Endothelial cell of umbilical vein (primary cell): ENCODE measurements at regions not wholly inside any gene's neighbourhood (a gene's known extent, or its start where the extent isn't known, plus 50 kb on each side); places are given as distances from the start of the nearest gene placed in this dataset.

ENCODE experiments used
- BruUV-seq: library from RNA; stranded (reverse); fragments of 400-500 nt; replicated peaks from 2 replicates; lab custom pipeline; 2021; lab: Mats Ljungman, UMichigan
- CTCF ChIA-PET: fragments of 300-600, 350-600 bp; sonication (Branson Sonifier 250); formaldehyde crosslinking; loops from one replicate; lab custom pipeline; 2021; ENCODE audit warnings: antibody characterized with exemption, inconsistent platforms; lab: Charles Lee
- POLR2A ChIA-PET: fragments of 300-600, 350-600 bp; sonication (Branson Sonifier 250); formaldehyde crosslinking; loops from one replicate; lab custom pipeline; 2021; ENCODE audit warnings: antibody characterized with exemption, inconsistent platforms; lab: Charles Lee
- DNase-seq: peaks from one replicate; pipeline ENCODE4 v3.0.0-alpha.2; 2011; ENCODE audit warnings: low read depth, low spot score
- FAIRE-seq: peaks from 2 replicates; lab custom pipeline; 2011; peaks lifted over from hg19 to GRCh38; lab: Jason Lieb, UNC
- H2AFZ ChIP-seq: 2 replicates; pipeline ENCODE4 v1.6.0; 2012; ENCODE audit warnings: low read depth, low read length, control low read depth, inconsistent platforms
- H3K27ac ChIP-seq: 2 replicates; pipeline ENCODE4 v1.5.1; 2011; ENCODE audit warnings: low read depth, mild to moderate bottlenecking, control low read depth, low read length, moderate library complexity; ENCODE audit not compliant: insufficient read depth
- H3K27me3 ChIP-seq, 2 experiments: 2 replicates each; pipeline versions ENCODE4 v1.6.0 to v1.6.1; 2011; ENCODE audit warnings: low read length in 2 of 2, mixed read lengths in 1 of 2; ENCODE audit not compliant: control insufficient read depth in 2 of 2, insufficient read depth in 2 of 2
- H3K36me3 ChIP-seq, 2 experiments: 2 replicates in 1 of 2; 3 replicates in 1 of 2; pipeline ENCODE4 v1.5.1; 2011; ENCODE audit warnings: low read length in 2 of 2, mild to moderate bottlenecking in 1 of 2, moderate library complexity in 1 of 2; ENCODE audit not compliant: control insufficient read depth in 2 of 2, insufficient read depth in 2 of 2; ENCODE audit errors: extremely low read depth in 1 of 2
- H3K4me1 ChIP-seq: 3 replicates; pipeline ENCODE4 v1.5.1; 2011; ENCODE audit warnings: mild to moderate bottlenecking, low read length; ENCODE audit not compliant: control insufficient read depth, insufficient read depth; ENCODE audit errors: extremely low read depth
- H3K4me2 ChIP-seq: 2 replicates; pipeline ENCODE4 v1.6.1; 2011; ENCODE audit warnings: low read length, control low read depth, mixed read lengths; ENCODE audit not compliant: insufficient read depth
- H3K4me3 ChIP-seq, 3 experiments: fragments of 200-600 bp in 1 of 3; sonication (generic), shearing (Covaris generic) in 1 of 3; replicated peaks in 1 of 3; 2 replicates each; pipeline ENCODE4 v1.5.1; 2011 to 2016; ENCODE audit warnings: control low read depth in 3 of 3, low read length in 3 of 3, mild to moderate bottlenecking in 2 of 3, inconsistent platforms in 1 of 3, low read depth in 1 of 3, moderate library complexity in 1 of 3; ENCODE audit not compliant: insufficient read depth in 1 of 3
- H3K79me2 ChIP-seq: 2 replicates; pipeline ENCODE4 v1.6.0; 2012; ENCODE audit warnings: low read length, inconsistent platforms; ENCODE audit not compliant: control insufficient read depth, insufficient read depth
- H3K9ac ChIP-seq: replicated peaks from 2 replicates; pipeline ENCODE3; 2011; ENCODE audit warnings: low read length, control low read depth; ENCODE audit not compliant: insufficient read depth; ENCODE audit errors: extremely low read depth
- H3K9me1 ChIP-seq: replicated peaks from 3 replicates; pipeline ENCODE4 v1.6.0; 2011; ENCODE audit warnings: mild to moderate bottlenecking, low read length; ENCODE audit not compliant: control insufficient read depth, insufficient read depth; ENCODE audit errors: extremely low read depth
- H3K9me3 ChIP-seq: replicated peaks from 2 replicates; pipeline ENCODE4 v1.5.1; 2012; ENCODE audit warnings: low read length, inconsistent platforms; ENCODE audit not compliant: control insufficient read depth, insufficient read depth
- H4K20me1 ChIP-seq: replicated peaks from 2 replicates; pipeline ENCODE3; 2011; ENCODE audit warnings: mild to moderate bottlenecking, low read length; ENCODE audit not compliant: control insufficient read depth, insufficient read depth; ENCODE audit errors: extremely low read depth
- EZH2 ChIP-seq: IDR thresholded peaks from 2 replicates; pipeline ENCODE4 v1.6.1; 2012; ENCODE audit warnings: borderline replicate concordance, low read depth, mild to moderate bottlenecking, moderate library complexity, low read length, inconsistent platforms; ENCODE audit not compliant: severe bottlenecking
- FOS ChIP-seq: IDR thresholded peaks from 2 replicates; pipeline ENCODE4 v1.6.1; 2011; ENCODE audit warnings: mild to moderate bottlenecking, low read length, moderate library complexity, borderline replicate concordance; ENCODE audit not compliant: insufficient read depth
- GATA2 ChIP-seq: IDR thresholded peaks from 2 replicates; pipeline ENCODE4 v1.7.0; 2011; ENCODE audit warnings: low read depth, mild to moderate bottlenecking, moderate library complexity, mixed read lengths, low read length; ENCODE audit not compliant: insufficient read length, insufficient read depth
- JUN ChIP-seq: IDR thresholded peaks from 2 replicates; pipeline ENCODE4 v1.6.1; 2011; ENCODE audit warnings: borderline replicate concordance, low read depth; ENCODE audit not compliant: insufficient read length, insufficient read depth
- MAX ChIP-seq: IDR thresholded peaks from 2 replicates; pipeline ENCODE4 v1.6.1; 2011; ENCODE audit not compliant: insufficient read depth, insufficient read length
- MYC ChIP-seq: IDR thresholded peaks from one replicate; pipeline ENCODE4 v1.6.1; 2011; ENCODE audit warnings: mild to moderate bottlenecking, low read depth, low read length
- POLR2A ChIP-seq: IDR thresholded peaks from 2 replicates; pipeline ENCODE4 v1.6.1; 2012; ENCODE audit warnings: low read depth, mild to moderate bottlenecking, control low read depth, low read length
- POLR2AphosphoS5 ChIP-seq: IDR thresholded peaks from 2 replicates; pipeline ENCODE4 v1.6.1; 2012; ENCODE audit warnings: low read depth, mild to moderate bottlenecking, control low read depth, low read length, moderate library complexity; ENCODE audit not compliant: insufficient read depth
- dilution Hi-C: fragments of 300-500 bp; cut with MboI; formaldehyde crosslinking; loops from one replicate; pipeline ENCODE4 v1.15.0; 2019; ENCODE audit warnings: low sequenced_read_pairs; ENCODE audit not compliant: extremely low pct_ligation_motif_present
- intact Hi-C: fragments of 100-400 bp; cut with micrococcal nuclease; formaldehyde crosslinking; loops from one replicate; pipeline ENCODE4 v1.10.0; 2022
- TF ChIP-seq, protein P1 (sequence below), 2 donors: IDR thresholded peaks; 1 replicate in 1 of 2; 2 replicates in 1 of 2; pipeline ENCODE4 v1.5.1; 2011; ENCODE audit warnings: low read length in 2 of 2, mild to moderate bottlenecking in 2 of 2, moderate library complexity in 2 of 2, control low read depth in 1 of 2, inconsistent platforms in 1 of 2, low read depth in 1 of 2; ENCODE audit not compliant: insufficient read depth in 1 of 2; ENCODE audit errors: extremely low read depth in 1 of 2

GRCh38 chr1:56278061-56278460 lies 301.3 kb downstream of the PLPP3 start:
- TF ChIP-seq FOS = no peak
- TF ChIP-seq GATA2 = no peak
- TF ChIP-seq MAX = no peak
- no peak for TF ChIP-seq POLR2AphosphoS5
- TF ChIP-seq, protein P1, sequence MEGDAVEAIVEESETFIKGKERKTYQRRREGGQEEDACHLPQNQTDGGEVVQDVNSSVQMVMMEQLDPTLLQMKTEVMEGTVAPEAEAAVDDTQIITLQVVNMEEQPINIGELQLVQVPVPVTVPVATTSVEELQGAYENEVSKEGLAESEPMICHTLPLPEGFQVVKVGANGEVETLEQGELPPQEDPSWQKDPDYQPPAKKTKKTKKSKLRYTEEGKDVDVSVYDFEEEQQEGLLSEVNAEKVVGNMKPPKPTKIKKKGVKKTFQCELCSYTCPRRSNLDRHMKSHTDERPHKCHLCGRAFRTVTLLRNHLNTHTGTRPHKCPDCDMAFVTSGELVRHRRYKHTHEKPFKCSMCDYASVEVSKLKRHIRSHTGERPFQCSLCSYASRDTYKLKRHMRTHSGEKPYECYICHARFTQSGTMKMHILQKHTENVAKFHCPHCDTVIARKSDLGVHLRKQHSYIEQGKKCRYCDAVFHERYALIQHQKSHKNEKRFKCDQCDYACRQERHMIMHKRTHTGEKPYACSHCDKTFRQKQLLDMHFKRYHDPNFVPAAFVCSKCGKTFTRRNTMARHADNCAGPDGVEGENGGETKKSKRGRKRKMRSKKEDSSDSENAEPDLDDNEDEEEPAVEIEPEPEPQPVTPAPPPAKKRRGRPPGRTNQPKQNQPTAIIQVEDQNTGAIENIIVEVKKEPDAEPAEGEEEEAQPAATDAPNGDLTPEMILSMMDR (IDR thresholded peaks at IDR 0.05; ENCODE audit: extremely low read depth in 1 of 2, insufficient read depth in 1 of 2, low read depth in 1 of 2, low read length in 2 of 2) = no peak
- no peak for TF ChIP-seq EZH2
- no peak for TF ChIP-seq POLR2A
- no peak for TF ChIP-seq MYC
- no peak for TF ChIP-seq JUN
- H3K27me3 ChIP-seq = no peaks in the 10 kb centered on the region
- no peaks in the 10 kb centered on the region for H3K36me3 ChIP-seq
- H4K20me1 ChIP-seq = no peaks in the 10 kb centered on the region
- no peak overlapping the region for H2AFZ ChIP-seq
- dilution Hi-C loops (no loop called here), intact Hi-C loops (no loop called here)
- DNase-seq (no peak), FAIRE-seq (no peak)
- CTCF ChIA-PET = no interaction called here
- no peaks in the 10 kb centered on the region for H3K9me3 ChIP-seq
- no peak overlapping the region for H3K27ac ChIP-seq
- no TSS peak for BruUV-seq
- no peaks in the 10 kb centered on the region for H3K4me1 ChIP-seq
- H3K79me2 ChIP-seq = no peaks in the 10 kb centered on the region
- POLR2A ChIA-PET = no interaction called here
- no peak overlapping the region for H3K4me2 ChIP-seq
- no peak overlapping the region for H3K9ac ChIP-seq
- no peak overlapping the region for H3K4me3 ChIP-seq
- no peaks in the 10 kb centered on the region for H3K9me1 ChIP-seq
